Skin of body (tissue), 1 donor: ENCODE measurements at regions not wholly inside any gene's neighbourhood (a gene's known extent, or its start where the extent isn't known, plus 50 kb on each side); places are given as distances from the start of the nearest gene placed in this dataset.
A peak's percentile ranks its signal among the peaks of the same experiment; 100 is the strongest.

Experiments
- DNase-seq: peaks from one replicate; lab custom pipeline; 2025; lab: John Stamatoyannopoulos, UW

DNA sequence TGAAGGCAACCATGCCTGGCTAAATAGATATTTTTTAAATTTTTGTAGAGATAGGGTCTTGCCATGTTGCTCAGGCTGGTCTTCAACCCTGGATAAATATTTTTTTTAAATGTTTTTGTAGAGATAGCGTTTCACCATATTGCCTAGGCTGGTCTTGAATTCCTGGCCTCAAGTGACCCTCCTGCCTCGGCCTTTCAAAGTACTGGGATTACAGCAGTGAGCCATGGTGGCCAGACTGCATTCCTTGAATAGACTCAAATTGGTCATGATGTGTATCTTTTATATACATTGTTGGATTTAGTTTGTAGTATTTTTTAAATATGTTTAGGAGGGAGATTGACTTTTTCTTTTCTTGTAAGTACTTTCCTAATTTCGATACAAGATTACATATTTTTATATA, 325.7 kb upstream of the C11orf87 start:
- no peak for DNase-seq

DNA sequence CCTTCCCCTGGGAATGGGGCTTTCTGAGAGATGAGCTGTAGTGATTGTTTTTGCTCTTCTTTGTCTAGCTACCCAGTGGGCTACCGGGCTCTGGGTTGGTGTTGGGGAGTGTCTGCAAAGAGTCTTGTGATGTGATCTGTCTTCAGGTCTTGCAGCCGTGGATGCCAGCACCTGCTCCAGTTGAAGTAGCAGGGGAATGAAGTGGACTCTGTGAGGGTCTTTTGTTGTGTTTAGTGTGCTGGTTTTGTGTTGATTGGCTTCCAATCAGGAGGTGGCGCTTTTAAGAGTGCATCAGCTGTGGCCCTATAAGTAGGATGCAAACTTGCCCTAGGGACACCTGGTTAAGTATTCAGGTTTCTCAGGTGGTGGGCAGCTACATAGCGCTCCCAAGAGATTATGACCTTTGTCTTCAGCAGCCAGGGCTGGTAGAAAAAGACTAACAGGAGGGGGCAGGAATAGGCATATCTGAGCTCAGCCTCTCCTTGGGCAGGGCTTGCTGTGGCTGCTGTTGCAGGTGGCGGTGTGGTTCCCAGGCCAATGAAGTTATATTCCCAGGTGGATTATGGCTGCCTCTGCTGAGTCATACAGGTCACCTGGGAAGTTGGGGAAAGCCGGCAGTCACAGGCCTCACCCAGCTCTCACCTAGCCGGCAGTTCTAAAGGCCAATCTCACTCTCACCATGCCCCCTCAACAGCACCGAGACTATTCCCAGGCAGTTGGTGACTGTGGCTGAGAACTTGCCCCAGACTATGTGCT, 315.7 kb upstream of the C11orf87 start:
- DNase-seq: no peak

DNA sequence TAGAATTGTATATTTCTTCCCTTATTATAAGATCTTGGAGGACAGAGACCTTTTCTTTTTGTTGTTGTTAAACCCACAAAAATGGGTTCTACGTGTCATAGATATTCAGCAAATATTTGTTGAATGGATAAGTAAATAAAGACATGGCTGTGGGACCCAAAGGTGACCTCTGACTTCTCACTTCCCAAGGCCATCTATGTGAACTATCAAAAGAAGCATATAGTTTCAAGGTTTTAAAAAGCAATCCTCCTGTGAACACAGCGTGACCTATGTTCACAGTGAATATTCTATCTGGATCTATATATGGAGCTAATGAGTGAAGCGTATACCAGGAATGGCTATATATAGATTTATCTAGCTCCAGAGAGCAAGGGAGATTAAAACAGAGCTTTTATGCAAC, 312.8 kb upstream of the C11orf87 start:
- DNase-seq: no peak

DNA sequence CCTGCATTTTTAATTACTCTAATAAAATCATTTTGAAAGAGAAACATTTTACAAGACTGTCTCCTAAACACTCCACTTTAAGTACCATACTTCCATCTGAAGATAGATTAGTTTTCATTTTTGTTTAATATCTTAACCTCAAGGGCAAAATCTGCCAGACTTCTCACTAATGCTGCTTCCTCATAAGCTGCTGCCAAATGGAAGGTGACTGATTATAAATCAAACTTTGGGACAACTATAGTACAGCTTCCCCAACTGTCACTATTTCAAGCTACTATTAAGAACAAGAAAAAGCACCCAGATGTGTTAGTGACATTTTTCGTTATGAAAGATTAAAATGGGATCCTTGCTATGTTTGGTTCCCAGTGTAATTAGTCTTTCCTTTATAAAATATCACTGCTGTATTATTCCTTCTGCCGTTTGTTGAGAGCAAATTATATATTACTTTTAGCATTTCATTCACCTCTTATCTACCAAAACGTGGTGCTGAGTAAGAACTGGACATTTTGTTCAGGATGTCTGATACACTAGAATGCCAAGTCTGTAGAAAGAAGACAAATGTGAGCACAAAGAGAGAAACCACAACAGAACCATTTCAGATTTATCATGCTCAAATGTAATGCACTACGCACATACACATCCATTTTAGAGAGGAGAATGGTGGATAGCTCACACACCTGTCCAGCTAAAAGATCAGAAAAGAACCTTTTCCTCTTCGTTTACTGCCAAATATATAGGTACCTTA, 312.2 kb upstream of the C11orf87 start:
- DNase-seq: no peak

DNA sequence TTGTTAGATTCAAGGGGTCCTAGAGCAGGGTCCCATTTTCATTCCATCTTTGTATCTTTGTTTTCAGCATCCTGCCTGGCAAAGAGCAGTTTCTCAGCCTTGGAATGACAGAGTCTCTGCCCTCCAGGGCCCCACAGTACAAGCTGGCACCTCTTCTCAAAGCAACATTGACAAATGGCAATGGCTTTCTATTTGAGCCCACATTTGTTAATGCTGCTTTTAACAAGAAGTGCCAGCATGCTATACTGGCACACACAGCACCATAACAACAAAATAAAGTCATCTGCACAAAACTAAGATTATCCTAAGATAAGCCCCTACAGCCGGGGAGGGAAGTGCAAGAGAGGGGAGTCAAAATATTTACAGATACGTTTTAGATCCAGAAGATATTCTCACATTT, 309.7 kb upstream of the C11orf87 start:
- no peak for DNase-seq

DNA sequence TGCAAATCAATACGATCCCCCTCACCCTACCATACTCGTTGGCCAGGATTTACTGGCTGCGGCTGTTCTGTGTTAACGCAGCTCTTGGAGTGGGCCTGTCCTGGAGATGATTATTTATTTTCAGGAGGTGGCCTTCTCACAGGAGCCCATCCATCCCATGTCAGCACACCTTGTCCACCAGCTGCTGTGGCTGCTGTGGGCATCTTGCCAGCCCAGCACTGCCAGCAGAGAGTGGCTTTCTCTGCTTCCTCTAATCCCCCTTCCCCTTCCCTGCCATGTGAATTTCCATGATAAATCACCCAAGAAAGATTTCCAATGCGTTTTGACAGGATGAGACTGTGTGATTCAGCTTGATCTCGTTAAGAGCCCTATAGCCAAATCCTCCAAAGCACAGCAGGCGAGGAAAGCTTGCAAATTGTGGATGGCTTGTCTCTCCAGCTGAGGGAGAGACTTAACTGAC, 309.1 kb upstream of the C11orf87 start:
- DNase-seq: peak; percentile 70

DNA sequence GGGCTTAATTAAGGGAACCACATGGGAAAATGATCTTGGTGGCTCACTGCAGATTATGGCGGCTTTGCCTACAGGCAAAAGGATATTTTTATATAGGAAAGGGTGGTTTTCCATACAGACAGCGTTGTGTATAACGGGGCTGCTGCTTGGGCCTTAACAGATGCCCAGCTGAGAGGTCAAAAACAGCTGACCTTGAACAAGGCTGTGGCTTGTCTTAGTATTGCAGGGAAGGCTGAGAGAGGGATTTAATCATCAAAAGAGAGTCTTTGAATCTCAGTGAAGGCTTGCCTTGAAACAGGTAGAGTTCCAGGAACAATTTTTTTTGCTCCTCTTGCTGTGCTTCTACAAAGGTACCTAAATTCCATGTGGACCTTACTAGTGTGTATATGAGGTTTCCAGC, 301.6 kb upstream of the C11orf87 start:
- no peak for DNase-seq

DNA sequence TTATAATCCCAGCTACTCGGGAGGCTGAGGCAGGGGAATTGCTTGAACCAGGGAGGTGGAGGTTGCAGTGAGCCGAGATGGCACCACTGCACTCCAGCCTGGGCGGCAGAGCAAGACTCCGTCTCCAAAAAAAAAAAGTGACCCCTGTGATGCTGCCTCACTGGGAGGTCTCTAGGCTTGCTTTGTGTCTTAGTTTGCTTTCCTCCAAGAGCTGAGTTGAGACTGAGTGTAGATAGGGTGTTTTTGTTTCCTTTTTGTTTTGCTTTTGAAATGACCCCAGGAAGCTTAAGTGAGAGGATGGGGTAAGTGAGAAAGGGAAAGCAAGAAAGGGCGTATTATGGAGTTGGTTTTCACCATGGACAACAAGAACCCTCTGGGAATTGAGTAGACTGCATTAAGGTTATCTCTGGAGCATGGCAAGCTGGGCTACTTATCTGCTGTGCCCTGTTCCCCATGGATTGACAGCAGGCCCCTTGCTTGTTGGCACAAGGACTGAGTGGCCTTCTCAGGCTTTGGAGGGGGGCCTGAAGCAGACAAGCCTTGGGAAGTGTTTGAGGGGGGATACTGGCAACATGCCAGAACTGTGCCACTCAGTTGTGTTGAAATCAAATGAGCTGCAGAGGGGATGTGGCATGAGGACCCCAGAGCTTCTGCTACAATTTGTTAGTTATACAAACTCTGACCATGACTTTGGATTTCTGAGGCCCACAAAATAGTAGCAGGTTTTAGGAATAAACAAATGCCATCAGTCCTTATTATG, 300.6 kb upstream of the C11orf87 start:
- no peak for DNase-seq

DNA sequence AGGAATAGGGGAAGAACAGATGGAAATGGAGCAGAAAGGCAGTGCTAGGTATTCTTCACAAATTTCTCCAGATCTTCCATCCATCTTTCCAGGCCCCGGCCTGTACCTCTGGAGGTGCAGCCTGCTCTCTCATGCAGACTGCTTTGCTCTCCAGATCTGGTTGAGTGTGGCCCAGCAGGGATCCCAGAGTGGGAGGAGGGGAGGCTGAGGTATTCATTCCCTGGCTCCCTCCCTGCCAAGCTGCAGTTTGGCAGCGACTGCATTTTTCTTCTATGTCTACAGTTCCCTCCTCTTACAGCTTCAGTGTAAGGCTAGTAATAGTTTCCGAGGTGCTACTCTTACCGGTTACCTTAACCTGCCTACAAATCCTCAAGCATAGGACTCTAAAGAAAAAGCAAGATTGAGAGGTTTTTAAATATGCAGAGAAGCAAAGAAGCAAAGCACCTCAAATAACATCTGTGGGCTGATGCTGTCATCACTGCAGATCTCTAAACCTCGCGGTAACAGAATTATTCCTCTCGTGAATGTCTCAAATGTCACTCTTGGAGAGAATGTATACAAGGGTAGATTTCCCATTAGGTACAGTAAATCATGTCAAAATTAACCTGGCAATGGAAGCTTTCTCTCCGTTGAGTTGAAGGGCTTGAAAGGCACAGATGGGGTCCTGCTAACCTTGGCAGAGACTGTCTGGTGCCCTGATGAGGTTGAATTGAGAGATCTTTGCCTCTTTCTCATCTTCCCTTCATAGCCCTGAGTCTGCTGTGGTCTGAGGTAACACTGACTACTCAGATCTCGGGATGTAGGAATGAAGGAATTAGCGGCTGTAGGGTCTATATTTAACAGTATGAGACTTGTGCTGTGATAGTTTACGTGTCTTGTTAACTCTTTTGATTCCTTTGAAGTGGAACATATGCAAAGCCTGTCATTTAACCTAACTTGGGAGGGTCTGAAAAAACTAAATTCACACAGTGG, 297.9 kb upstream of the C11orf87 start:
- DNase-seq: no peak

DNA sequence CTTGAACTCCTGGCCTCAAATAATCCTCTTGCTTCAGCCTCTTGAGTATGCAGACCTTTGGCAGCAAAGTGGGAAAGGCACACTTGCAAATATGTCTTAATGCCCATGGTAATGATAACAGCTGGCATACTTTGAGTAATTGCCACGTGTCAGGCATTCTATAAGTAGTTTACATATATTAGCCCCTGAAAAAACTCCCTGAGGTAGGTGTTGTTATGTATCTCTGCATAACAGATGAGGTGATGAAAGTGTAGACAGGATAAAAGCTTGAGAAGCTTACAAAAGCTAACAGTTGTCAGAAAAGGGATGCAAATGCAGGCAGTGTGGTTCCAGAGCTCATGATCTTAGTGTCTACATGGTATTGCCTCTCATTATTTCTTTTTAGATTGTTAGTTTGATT, 291.1 kb upstream of the C11orf87 start:
- DNase-seq: no peak

DNA sequence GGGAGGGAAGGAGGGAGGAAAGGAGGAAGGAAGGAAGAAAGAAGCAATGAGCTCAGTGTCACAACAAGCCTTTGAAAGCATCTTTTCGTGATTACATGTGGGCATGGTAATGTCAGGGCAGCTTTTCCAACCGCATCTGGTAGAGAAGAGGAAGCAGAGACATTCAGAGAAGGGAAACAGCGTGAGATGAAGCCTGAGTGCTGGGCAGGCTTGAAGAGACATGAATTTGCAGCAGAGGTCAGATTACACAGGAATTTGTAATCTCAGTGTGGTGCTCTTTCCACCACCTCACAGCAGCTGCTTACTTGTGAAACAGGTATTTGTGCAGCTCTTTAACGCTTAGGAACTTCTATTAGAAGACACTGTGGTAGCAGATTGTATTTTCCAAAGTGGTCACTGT, 289.5 kb upstream of the C11orf87 start:
- no peak for DNase-seq

DNA sequence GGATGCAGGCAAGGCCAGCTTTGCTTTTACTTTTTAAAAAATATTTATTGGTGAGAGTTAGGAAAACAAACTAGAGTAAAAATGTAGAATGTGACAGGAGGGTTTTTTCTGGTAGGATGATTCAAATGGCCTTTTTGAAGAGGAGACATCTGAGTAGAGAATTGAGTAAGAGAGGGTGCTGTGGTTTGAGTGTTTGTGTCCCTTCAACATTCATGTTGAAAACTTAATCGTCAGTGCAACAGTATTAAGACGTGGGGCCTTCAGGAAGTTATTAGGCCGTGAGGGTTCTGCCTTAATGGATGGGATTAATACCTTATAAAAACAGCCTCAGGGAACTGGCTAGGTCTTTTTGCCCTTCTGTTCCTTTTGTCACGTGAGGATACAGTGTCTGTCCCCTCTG, 288.8 kb upstream of the C11orf87 start:
- no peak for DNase-seq

DNA sequence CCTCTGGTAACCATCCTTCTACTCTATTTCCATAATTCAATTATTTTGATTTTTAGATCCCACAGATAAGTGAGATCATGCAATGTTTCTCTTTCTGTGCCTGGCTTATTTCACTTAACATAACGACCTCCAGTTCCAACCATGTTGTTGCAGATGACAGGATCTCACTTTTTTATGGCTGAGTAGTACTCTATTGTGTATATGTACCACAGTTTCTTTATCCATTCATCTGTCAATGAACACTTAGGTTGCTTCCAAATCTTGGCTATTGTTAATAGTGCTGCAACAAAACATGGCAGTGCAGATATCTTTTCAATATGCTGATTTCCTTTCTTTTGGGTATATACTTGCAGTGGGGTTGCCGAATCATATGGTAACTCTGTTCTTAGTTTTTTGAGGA, 286.4 kb upstream of the C11orf87 start:
- no peak for DNase-seq

DNA sequence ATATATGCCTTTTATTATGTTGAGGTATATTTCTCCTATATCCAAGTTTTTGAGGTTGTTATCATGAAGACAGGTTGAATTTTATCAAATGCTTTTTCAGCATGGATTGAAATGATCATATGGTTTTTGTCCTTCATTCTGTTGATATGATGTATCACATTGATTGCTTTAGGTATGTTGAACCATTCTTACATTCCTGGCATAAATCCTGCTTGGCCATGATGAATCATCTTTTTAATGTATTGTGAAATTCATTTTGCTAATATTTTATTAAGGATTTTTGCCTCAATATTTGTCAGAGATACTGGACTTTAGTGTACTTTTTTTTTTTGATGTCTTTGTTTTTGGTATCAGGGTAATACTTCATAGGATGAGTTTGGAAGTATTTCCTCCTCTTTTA, 283.8 kb upstream of the C11orf87 start:
- DNase-seq: no peak

DNA sequence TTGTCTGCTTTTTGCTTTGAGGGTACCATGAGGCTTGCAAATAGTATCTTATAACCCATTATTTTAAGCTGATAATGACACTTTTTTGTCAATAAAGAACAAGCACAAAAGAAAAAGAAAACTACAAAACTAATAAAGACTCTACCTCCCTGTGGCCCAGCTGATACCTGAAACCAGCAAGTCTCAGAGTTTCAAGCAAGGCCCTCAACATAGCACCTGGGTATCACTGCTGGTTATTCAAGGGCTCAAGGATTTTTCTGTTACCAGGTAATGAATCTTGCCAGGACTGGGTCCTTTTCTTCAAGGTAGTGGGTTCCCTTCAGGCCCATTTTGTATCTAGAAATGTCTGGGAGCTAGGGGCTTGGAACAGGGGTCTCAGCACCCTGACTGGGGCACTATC, 281.6 kb upstream of the C11orf87 start:
- no peak for DNase-seq

DNA sequence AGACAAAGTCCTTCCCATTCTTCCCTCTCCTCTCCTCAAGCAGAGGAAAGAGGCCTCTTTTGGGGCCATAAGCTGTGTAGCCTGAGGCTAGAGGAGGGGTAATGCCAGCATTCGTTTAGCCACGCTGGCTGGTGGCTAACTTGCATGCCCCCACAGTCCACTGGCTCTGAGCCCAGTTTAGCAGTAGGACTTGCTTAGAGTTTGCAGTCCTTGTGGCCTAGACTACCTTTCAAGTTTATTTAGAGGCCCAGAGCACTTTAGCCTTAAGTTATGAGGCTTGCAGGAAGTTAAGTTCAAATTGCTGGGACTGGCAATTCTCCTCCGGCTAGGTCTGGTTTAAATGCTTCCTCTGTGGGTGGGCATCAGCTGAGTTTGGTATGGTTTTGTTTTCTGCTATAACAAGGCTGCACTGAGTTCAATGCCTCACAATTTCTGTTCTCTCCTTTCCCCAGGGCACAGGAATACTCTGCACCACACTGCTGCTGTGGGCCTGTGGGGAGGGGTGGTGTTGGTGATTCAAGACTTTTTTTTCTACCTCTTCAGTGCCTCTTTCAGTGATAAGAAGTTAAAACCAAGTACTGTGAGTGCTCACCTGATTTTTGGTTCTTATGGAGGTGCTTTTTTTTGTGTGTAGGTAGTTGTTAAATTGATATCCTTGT, 281.0 kb upstream of the C11orf87 start:
- no peak for DNase-seq

DNA sequence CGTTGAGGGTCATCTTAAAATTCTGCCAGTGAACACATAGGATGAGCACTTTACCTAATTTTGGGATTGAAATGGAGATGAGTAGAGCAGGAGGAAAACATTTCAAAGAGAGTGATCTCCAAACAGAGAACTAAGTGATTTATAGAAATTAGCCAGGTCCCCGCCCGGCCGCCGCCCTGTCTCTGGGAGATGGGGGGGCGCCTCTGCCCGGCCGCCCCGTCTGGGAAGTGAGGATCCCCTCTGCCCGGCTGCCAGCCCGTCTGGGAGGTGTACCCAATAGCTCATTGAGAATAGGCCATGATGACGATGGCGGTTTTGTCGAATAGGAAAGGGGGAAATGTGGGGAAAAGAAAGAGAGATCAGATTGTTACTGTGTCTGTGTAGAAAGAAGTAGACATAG, 276.7 kb upstream of the C11orf87 start:
- no peak for DNase-seq

DNA sequence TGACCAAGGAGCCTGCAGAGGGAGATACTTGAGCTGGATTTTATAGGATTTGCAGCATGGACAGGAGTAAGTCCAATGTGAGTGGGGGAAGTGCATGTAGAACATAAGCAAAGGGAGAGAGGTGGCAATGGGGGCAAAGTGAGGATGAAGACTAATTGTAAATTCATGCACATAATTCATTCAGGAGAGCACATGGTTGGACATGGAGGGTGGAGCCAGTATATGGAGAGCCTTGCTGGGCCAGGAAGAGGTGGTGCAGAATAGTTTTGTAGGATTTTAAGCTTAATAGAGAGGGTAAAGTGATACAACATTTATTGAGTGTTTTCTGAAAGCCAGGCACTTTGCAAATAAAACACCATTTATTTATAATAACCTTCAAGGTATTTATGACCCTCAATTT, 274.3 kb upstream of the C11orf87 start:
- no peak for DNase-seq

DNA sequence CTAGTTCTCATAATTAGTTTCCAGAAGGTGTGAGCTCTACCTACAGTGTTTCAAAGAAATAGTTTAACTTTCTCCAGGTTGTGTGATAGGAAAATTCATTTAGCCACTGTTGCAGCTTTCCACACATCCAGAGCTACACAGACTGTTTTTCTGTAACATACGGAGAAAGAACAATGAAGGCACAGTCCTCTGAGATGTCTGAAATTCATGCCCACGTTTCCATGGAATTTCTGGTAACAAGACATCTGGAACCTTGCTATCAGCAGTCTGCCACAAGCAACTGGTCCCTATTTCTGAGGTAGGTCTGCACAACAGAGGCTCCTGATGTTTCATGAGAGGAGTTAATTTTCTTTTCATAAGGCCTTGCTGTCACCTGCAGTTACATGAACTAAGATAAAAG, 273.3 kb upstream of the C11orf87 start:
- no peak for DNase-seq

DNA sequence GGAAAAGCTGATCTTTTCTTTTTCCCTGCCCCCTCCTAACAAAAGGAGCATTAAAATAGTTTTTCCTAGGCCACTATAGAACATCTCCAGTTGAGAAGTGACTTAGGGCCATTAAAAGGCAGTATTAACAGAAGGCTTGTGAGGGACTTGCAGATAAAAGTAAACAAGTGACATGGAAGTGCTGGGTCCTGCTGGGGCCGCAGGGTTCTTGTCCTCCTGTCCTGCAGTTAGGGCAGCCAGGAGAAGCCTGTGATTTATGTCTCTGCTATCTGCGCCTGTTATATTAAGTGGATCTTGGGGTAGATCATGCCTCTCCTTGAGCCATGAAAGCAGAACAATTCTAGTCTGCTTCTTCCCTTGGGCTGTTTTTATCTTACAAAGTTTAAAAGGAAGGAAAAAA, 271.4 kb upstream of the C11orf87 start:
- DNase-seq: no peak

DNA sequence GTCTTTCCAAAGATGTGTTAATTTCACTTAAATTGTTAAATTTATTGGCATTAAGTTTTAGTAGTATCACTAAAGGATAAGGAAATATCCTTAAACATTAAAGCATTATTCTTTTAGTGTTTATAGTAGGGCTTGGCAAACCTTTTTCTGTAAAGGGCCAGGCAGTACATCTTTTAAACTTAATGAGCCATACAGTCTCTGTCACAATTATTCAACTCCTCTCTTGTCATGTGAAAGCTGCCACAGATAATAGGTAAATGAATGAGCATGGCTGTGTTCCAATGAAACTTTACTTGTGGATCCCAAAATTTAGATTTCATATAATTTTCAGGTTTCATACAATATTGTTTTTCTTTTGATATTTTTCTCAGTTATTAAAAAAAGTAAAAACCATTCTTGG, 268.2 kb upstream of the C11orf87 start:
- DNase-seq: no peak
